MM.1S (cell line): ENCODE measurements at regions not wholly inside any gene's neighbourhood (a gene's known extent, or its start where the extent isn't known, plus 50 kb on each side); places are given as distances from the start of the nearest gene placed in this dataset.
"Not testable (repeated sequence)": the region's sequence is repeated elsewhere in the genome, so short reads cannot be mapped to it uniquely, and the experiment has no call there.

ENCODE experiments used
- DNase-seq: peaks from one replicate; pipeline ENCODE4 v3.0.0-alpha.2; 2015
- H2AFZ ChIP-seq: fragments of 300-600 bp; sonication (generic); 2 replicates; pipeline ENCODE4 v1.6.0; 2016; ENCODE audit warnings: antibody characterized with exemption, low read length
- H3F3A ChIP-seq: fragments of 300-600 bp; sonication (generic); 2 replicates; pipeline ENCODE4 v1.6.1; 2016; ENCODE audit warnings: mild to moderate bottlenecking, antibody characterized with exemption, low read length, moderate library complexity, mixed read lengths; ENCODE audit not compliant: insufficient read depth
- H3K27ac ChIP-seq: fragments of 300-600 bp; sonication (generic); 2 replicates; pipeline ENCODE4 v1.5.1; 2016; ENCODE audit warnings: mild to moderate bottlenecking, low read length
- H3K27me3 ChIP-seq: fragments of 300-600 bp; sonication (generic); replicated peaks from 2 replicates; pipeline ENCODE4 v1.6.0; 2016; ENCODE audit warnings: low read length; ENCODE audit not compliant: insufficient read depth
- H3K36me3 ChIP-seq: fragments of 300-600 bp; sonication (generic); replicated peaks from 2 replicates; pipeline ENCODE4 v1.6.1; 2016; ENCODE audit warnings: mild to moderate bottlenecking, low read length, mixed read lengths; ENCODE audit not compliant: insufficient read depth
- H3K4me1 ChIP-seq: fragments of 300-600 bp; sonication (generic); 2 replicates; pipeline ENCODE4 v1.6.1; 2016; ENCODE audit warnings: low read length, mixed read lengths
- H3K4me2 ChIP-seq: fragments of 300-600 bp; sonication (generic); 2 replicates; pipeline ENCODE4 v1.6.0; 2016; ENCODE audit warnings: low read depth, low read length
- H3K4me3 ChIP-seq: fragments of 300-600 bp; sonication (generic); 2 replicates; pipeline ENCODE4 v1.5.1; 2016; ENCODE audit warnings: low read length, mixed read lengths
- H3K79me2 ChIP-seq: fragments of 300-600 bp; sonication (generic); 2 replicates; pipeline ENCODE4 v1.6.1; 2016; ENCODE audit warnings: mixed run types, low read length, mixed read lengths
- H3K9ac ChIP-seq: fragments of 300-600 bp; sonication (generic); 2 replicates; pipeline ENCODE4 v1.6.1; 2016; ENCODE audit warnings: low read length, mixed read lengths
- H3K9me2 ChIP-seq: fragments of 300-600 bp; sonication (generic); replicated peaks from 2 replicates; pipeline ENCODE4 v1.6.1; 2016; ENCODE audit warnings: mild to moderate bottlenecking, low read length, mixed read lengths; ENCODE audit not compliant: insufficient read depth
- H3K9me3 ChIP-seq: fragments of 300-600 bp; sonication (generic); replicated peaks from 2 replicates; pipeline ENCODE4 v1.6.1; 2016; ENCODE audit warnings: mild to moderate bottlenecking, low read length, mixed read lengths; ENCODE audit not compliant: insufficient read depth
- H4K20me1 ChIP-seq: fragments of 300-600 bp; sonication (generic); 2 replicates; pipeline ENCODE4 v1.6.1; 2016; ENCODE audit warnings: mild to moderate bottlenecking, low read length, moderate library complexity, mixed read lengths; ENCODE audit not compliant: insufficient read depth

DNA sequence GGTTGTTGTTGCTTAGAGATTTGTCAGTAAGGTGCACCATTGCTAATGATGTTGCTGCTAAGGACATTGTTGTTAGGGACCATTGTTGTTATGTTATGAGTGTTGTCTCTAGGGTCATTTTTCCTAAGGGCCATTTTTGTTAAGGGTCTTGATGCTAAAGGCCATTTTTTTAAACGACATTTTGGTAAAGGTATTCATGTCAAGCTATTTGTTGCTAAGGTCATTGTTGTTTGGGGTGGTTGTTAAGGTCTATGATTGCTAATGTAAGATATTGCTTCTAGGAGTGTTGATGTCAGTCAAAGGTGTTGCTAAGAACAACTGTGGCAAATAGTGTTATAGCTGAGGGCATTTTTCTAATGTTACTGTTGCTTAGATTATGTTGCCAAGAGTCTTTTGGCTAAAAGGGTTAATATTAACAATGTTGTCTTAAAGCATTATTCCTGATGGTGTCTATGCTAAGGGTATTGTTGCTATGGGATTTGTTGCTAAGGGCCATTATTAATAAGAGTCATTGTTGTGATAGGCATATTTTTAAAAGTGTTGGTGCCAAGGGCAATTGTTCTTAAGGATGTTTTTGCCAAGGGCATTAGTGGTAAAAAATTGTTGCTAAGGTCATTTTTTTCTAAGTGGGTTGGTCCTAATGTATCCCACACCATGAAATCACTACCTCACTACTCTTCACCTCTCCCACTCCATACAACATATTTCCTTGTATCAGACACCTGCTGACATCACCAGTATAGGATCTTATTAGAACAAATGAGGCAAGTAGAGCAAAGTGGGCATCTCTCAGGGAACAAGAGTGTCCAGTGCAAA lies 56.2 kb downstream of the SPATA31A6 start:
- not testable (repeated sequence) for H3K4me2 ChIP-seq, H3K27ac ChIP-seq, H3K9me2 ChIP-seq, H3K36me3 ChIP-seq, H4K20me1 ChIP-seq, H3K4me1 ChIP-seq, H3F3A ChIP-seq, DNase-seq, H3K9me3 ChIP-seq, H3K4me3 ChIP-seq, H3K9ac ChIP-seq, H3K27me3 ChIP-seq, H2AFZ ChIP-seq, H3K79me2 ChIP-seq

DNA sequence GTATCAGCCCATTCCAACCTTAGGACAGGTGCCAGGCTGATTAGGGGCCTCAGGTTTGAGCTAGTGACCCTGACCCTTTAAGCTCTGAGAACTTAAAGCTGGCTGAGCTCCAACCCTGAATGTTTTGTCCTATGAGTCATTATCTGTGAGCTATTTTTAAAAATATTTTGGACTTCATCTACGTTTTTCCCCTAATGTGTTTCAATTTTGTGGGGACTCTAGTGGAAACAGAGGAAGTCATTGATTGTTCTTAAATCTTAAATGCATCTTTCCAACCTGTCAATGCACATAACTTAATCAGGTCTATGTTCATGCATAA lies 56.8 kb downstream of the SPATA31A6 start:
- H3F3A ChIP-seq, H3K27ac ChIP-seq, H3K4me3 ChIP-seq, H3K36me3 ChIP-seq, H3K79me2 ChIP-seq, H3K9ac ChIP-seq, H3K9me3 ChIP-seq, H3K27me3 ChIP-seq, H3K4me2 ChIP-seq, H3K4me1 ChIP-seq, H2AFZ ChIP-seq, DNase-seq, H3K9me2 ChIP-seq, H4K20me1 ChIP-seq: not testable (repeated sequence)

DNA sequence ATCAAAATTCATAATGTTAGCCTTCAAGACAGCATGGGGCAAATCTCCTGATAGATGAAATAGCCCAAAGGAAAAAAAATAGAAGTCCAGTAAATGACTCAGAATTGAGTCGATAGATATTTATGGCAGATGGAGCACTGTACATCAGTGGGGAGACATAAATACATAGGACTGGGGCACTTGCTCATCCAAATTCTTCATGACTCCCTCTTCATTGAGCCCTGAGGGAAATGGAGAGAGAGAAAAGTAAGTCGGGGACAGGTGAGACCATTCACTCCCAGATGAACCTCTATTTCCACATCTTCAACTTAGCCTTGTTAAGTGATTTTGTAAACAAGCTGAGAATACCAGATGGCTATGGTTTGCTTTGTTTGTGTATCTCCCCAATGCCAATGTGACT lies 59.8 kb downstream of the SPATA31A6 start:
- H3F3A ChIP-seq, H3K27ac ChIP-seq, H3K4me2 ChIP-seq, H4K20me1 ChIP-seq, H3K4me3 ChIP-seq, H3K4me1 ChIP-seq, H3K9ac ChIP-seq, H2AFZ ChIP-seq, H3K36me3 ChIP-seq, H3K9me3 ChIP-seq, H3K79me2 ChIP-seq, H3K9me2 ChIP-seq, DNase-seq, H3K27me3 ChIP-seq: not testable (repeated sequence)

DNA sequence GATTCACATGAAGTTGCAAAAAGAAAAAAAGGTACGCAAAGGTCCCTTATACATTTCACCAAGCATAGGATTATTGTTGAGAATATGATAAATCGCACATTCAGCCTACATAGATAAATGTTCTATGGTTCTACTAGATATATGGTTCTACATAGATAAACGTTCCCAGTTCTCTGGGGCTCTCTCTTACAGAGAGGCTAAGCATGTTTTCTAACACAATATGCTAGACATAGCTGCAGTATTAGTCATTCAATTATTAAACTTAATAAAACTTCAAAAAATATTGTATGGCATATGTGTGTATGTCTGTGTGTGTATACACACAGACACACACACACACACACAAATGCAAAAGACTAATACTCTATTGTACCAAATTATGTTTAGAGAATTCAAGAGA lies 60.4 kb downstream of the SPATA31A6 start:
- H3K4me3 ChIP-seq, H3K4me2 ChIP-seq, H3K36me3 ChIP-seq, H3F3A ChIP-seq, DNase-seq, H3K9me3 ChIP-seq, H3K27me3 ChIP-seq, H3K9ac ChIP-seq, H2AFZ ChIP-seq, H4K20me1 ChIP-seq, H3K79me2 ChIP-seq, H3K9me2 ChIP-seq, H3K4me1 ChIP-seq, H3K27ac ChIP-seq: not testable (repeated sequence)

DNA sequence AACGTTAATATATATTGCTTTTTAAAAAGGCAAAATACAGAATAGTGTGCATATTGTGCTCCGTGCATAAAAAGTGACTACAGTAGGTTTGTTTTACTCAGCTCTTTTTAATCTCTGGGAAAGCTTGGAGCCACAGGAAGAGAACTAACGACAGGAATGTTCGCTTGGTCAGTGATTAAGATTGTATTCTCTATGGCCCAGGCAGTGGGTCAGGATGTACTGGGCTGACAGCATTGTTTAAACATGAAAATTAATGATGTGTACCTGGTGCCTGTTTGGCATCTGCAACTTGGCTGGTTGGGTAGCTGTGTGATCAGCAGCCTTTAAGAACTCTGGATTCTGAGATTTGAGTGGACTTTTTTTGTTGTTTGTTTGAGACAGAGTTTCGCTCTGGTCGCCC lies 85.3 kb downstream of the SPATA31A6 start:
- not testable (repeated sequence) for H3K9me3 ChIP-seq, H3K4me2 ChIP-seq, H3K4me3 ChIP-seq, H3K9me2 ChIP-seq, H3K27me3 ChIP-seq, H3K36me3 ChIP-seq, H3K4me1 ChIP-seq, DNase-seq, H3K9ac ChIP-seq, H3F3A ChIP-seq, H3K79me2 ChIP-seq, H3K27ac ChIP-seq, H4K20me1 ChIP-seq, H2AFZ ChIP-seq

DNA sequence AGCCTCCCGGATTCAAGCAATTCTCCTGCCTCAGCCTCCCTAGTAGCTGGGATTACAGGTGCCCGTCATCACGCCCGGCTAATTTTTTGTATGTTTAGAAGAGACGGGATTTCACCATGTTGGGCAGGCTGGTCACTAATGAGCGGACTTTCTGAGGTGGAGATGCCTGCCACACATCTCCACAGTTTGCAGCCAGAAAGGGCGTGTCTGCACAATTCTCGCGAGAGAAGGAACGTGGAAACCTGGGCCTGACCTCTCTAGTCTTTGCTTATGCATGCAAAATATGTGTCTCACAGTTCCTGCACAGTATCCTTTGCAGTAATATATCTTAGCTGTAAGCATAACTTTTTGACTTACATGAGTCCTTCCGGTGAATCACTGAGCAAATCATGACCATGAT lies 85.7 kb downstream of the SPATA31A6 start:
- H3K9ac ChIP-seq, H3K36me3 ChIP-seq, H3K79me2 ChIP-seq, DNase-seq, H3K27ac ChIP-seq, H3K9me2 ChIP-seq, H3F3A ChIP-seq, H4K20me1 ChIP-seq, H3K4me1 ChIP-seq, H3K4me2 ChIP-seq, H3K9me3 ChIP-seq, H2AFZ ChIP-seq, H3K27me3 ChIP-seq, H3K4me3 ChIP-seq: not testable (repeated sequence)

DNA sequence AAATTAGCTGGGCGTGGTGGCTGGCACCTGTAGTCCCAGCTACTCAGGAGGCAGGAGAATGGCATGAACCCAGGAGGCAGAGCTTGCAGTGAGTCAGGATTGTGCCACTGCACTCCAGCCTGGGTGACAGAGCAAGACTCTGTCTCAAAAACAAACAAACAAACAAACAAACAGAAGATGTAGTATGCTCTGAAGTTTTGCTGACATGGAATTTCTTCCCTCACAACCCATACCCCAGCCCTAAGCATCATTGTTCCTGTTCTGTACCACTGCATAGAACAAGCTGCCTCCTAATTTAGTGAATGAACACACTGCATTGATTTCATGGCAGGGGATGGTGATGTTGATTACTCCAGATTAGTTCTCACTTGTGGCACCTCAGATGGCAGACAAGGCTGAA lies 89.7 kb downstream of the SPATA31A6 start:
- not testable (repeated sequence) for H3K36me3 ChIP-seq, H3K4me3 ChIP-seq, H3F3A ChIP-seq, H3K9ac ChIP-seq, H3K4me2 ChIP-seq, H4K20me1 ChIP-seq, H3K27me3 ChIP-seq, H3K79me2 ChIP-seq, H3K4me1 ChIP-seq, H3K27ac ChIP-seq, DNase-seq, H2AFZ ChIP-seq, H3K9me3 ChIP-seq, H3K9me2 ChIP-seq
